Fibroblast of lung (primary cell): ENCODE measurements at regions not wholly inside any gene's neighbourhood (a gene's known extent, or its start where the extent isn't known, plus 50 kb on each side); places are given as distances from the start of the nearest gene placed in this dataset.

Experiments used
- DNase-seq, 2 donors: peaks; one replicate each; pipeline versions ENCODE4 v3.0.0 to v3.0.0-alpha.2; 2010; ENCODE audit warnings: low read depth in 2 of 2
- H2AFZ ChIP-seq: 2 replicates; pipeline ENCODE4 v1.5.1; 2012; ENCODE audit warnings: low read length, control low read depth, inconsistent platforms
- H3K27ac ChIP-seq: 2 replicates; pipeline ENCODE4 v1.5.1; 2011; ENCODE audit warnings: low read length, control low read depth; ENCODE audit not compliant: insufficient read depth
- H3K27me3 ChIP-seq: 2 replicates; pipeline ENCODE4 v1.5.1; 2011; ENCODE audit warnings: mild to moderate bottlenecking, low read length; ENCODE audit not compliant: control insufficient read depth, insufficient read depth
- H3K36me3 ChIP-seq: 2 replicates; pipeline ENCODE4 v1.5.1; 2011; ENCODE audit warnings: low read length; ENCODE audit not compliant: control insufficient read depth, insufficient read depth
- H3K4me1 ChIP-seq: 2 replicates; pipeline ENCODE4 v1.5.1; 2011; ENCODE audit warnings: low read length; ENCODE audit not compliant: control insufficient read depth, insufficient read depth; ENCODE audit errors: extremely low read depth
- H3K4me2 ChIP-seq: 2 replicates; pipeline ENCODE4 v1.5.1; 2011; ENCODE audit warnings: low read length, control low read depth; ENCODE audit not compliant: insufficient read depth; ENCODE audit errors: extremely low read depth
- H3K4me3 ChIP-seq, 4 experiments: fragments of 200-600 bp in 1 of 4; sonication (generic) in 1 of 4; replicated peaks in 1 of 4; 2 replicates each; pipeline ENCODE4 v1.5.1; 2011 to 2016; ENCODE audit warnings: low read length in 4 of 4, low read depth in 3 of 4, mild to moderate bottlenecking in 3 of 4, control low read depth in 2 of 4, inconsistent platforms in 1 of 4, mixed read lengths in 1 of 4; ENCODE audit not compliant: insufficient read depth in 1 of 4; ENCODE audit errors: control extremely low read depth in 1 of 4
- H3K79me2 ChIP-seq: 2 replicates; pipeline ENCODE4 v1.5.1; 2012; ENCODE audit warnings: mild to moderate bottlenecking, low read length, inconsistent platforms; ENCODE audit not compliant: control insufficient read depth, insufficient read depth
- H3K9ac ChIP-seq: 2 replicates; pipeline ENCODE4 v1.5.1; 2011; ENCODE audit warnings: mild to moderate bottlenecking, low read length, control low read depth; ENCODE audit not compliant: insufficient read depth
- H3K9me3 ChIP-seq: 2 replicates; pipeline ENCODE4 v1.5.1; 2012; ENCODE audit warnings: low read depth, low read length; ENCODE audit not compliant: control insufficient read depth, insufficient read depth
- H4K20me1 ChIP-seq: 2 replicates; pipeline ENCODE4 v1.5.1; 2011; ENCODE audit warnings: low read length; ENCODE audit not compliant: control insufficient read depth, insufficient read depth; ENCODE audit errors: extremely low read depth
- EZH2 ChIP-seq: IDR thresholded peaks from 2 replicates; pipeline ENCODE4 v1.5.1; 2012; ENCODE audit warnings: low read length, control low read depth, mild to moderate bottlenecking; ENCODE audit errors: missing control alignments
- TF ChIP-seq, protein P1 (sequence below), 2 donors: IDR thresholded peaks in 1 of 2; conservative IDR thresholded peaks in 1 of 2; 1 replicate in 1 of 2; 2 replicates in 1 of 2; pipeline ENCODE4 v1.5.1; 2011 to 2012; ENCODE audit warnings: low read length in 2 of 2, control low read depth in 1 of 2, inconsistent platforms in 1 of 2, low read depth in 1 of 2, mild to moderate bottlenecking in 1 of 2

DNA sequence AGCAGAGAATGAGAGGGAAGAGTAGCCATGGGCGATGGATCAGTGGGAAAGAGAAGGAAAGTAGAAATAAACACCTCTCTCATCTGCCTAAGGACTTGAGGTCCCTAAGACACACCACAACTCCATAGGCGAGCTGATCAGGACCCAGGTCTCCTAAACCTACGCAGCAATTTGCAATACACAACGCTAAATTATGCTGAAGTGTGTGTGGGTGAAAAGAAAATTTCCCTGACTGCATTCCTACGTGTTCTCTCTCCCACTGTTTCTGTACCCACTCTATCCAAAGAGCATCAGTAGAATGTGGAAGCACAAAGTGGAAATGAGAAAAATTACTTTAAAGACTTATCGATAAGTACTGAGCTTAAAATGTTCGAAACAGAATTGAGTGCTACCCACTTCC is 88.9 kb downstream of the RPS29 start:
- no peak overlapping the region for H3K4me2 ChIP-seq
- no peaks in the 10 kb centered on the region for H3K9me3 ChIP-seq
- H3K36me3 ChIP-seq, result no peaks in the 10 kb centered on the region
- no peak overlapping the region for H3K9ac ChIP-seq
- H3K4me3 ChIP-seq, result no peak overlapping the region
- H3K27ac ChIP-seq, result no peak overlapping the region
- no peak for DNase-seq
- H3K79me2 ChIP-seq, result no peaks in the 10 kb centered on the region
- H4K20me1 ChIP-seq, result no peaks in the 10 kb centered on the region
- H3K27me3 ChIP-seq, result peaks cover 9% of the 10 kb centered on the region
- H3K4me1 ChIP-seq, result no peaks in the 10 kb centered on the region
- TF ChIP-seq, protein P1, sequence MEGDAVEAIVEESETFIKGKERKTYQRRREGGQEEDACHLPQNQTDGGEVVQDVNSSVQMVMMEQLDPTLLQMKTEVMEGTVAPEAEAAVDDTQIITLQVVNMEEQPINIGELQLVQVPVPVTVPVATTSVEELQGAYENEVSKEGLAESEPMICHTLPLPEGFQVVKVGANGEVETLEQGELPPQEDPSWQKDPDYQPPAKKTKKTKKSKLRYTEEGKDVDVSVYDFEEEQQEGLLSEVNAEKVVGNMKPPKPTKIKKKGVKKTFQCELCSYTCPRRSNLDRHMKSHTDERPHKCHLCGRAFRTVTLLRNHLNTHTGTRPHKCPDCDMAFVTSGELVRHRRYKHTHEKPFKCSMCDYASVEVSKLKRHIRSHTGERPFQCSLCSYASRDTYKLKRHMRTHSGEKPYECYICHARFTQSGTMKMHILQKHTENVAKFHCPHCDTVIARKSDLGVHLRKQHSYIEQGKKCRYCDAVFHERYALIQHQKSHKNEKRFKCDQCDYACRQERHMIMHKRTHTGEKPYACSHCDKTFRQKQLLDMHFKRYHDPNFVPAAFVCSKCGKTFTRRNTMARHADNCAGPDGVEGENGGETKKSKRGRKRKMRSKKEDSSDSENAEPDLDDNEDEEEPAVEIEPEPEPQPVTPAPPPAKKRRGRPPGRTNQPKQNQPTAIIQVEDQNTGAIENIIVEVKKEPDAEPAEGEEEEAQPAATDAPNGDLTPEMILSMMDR (conservative IDR thresholded peaks at IDR 0.05 in 1 of 2, IDR thresholded peaks at IDR 0.05 in 1 of 2; ENCODE audit: low read depth in 1 of 2, low read length in 2 of 2), result no peak
- TF ChIP-seq EZH2, result no peak
- H2AFZ ChIP-seq, result no peak overlapping the region

DNA sequence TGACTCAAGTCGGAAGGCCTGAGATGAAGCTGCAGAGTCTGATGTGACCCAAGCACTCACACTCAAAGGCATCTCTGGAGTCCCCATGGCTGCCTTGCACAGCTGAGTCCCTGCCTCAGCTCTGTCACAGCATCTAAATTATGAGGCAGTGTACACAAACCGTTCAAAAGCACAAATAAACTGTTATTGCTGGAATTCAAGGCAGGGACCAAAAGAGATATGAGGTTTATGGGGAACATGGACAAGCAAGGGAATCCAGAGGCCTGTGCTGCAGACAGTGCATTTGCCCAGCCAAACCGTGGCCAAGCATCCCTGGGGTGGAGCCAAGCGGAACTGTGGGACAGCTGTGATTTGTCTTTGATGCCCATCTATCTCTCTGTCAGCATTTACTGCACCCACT is 91.3 kb downstream of the RPS29 start:
- no peak for DNase-seq

DNA sequence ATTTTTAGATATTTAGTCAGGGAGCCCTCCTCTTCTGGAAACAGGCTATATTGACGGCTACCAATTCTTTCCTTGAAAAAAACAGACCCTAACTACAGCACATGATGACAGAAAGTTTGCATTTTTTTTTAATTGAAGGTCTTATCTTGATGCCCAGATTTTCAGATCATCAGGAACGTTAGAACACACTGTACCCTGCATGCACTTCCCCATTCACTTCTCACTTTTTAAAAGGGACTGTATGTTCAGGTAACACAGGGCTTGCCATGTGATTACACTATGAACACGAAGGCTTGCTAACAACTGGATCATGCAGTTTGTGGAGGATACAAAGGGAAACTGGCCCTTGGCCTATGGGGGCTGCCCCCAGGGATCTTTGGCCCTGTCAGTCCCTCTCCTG is 92.6 kb downstream of the RPS29 start:
- no peak for DNase-seq
- H3K27me3 ChIP-seq, result peaks cover 8% of the 10 kb centered on the region
- no peaks in the 10 kb centered on the region for H3K9me3 ChIP-seq
- H3K9ac ChIP-seq, result no peak overlapping the region
- H3K36me3 ChIP-seq, result no peaks in the 10 kb centered on the region
- H2AFZ ChIP-seq, result no peak overlapping the region
- TF ChIP-seq EZH2, result no peak
- TF ChIP-seq, protein P1 (conservative IDR thresholded peaks at IDR 0.05 in 1 of 2, IDR thresholded peaks at IDR 0.05 in 1 of 2; ENCODE audit: low read depth in 1 of 2, low read length in 2 of 2), result no peak
- H4K20me1 ChIP-seq, result no peaks in the 10 kb centered on the region
- no peaks in the 10 kb centered on the region for H3K4me1 ChIP-seq
- no peaks in the 10 kb centered on the region for H3K79me2 ChIP-seq
- H3K4me3 ChIP-seq, result no peak overlapping the region
- no peak overlapping the region for H3K27ac ChIP-seq
- no peak overlapping the region for H3K4me2 ChIP-seq

More for the DNA sequence above, 91.3 kb downstream of the RPS29 start:
- H3K4me3 ChIP-seq, result no peak overlapping the region
- no peak for TF ChIP-seq EZH2
- TF ChIP-seq, protein P1 (conservative IDR thresholded peaks at IDR 0.05 in 1 of 2, IDR thresholded peaks at IDR 0.05 in 1 of 2; ENCODE audit: low read depth in 1 of 2, low read length in 2 of 2), result no peak
- H3K9ac ChIP-seq, result no peak overlapping the region
- H3K27ac ChIP-seq, result no peak overlapping the region
- peaks cover 8% of the 10 kb centered on the region for H3K27me3 ChIP-seq
- H3K36me3 ChIP-seq, result no peaks in the 10 kb centered on the region
- H3K9me3 ChIP-seq, result no peaks in the 10 kb centered on the region
- no peak overlapping the region for H2AFZ ChIP-seq
- H3K4me1 ChIP-seq, result no peaks in the 10 kb centered on the region
- no peaks in the 10 kb centered on the region for H4K20me1 ChIP-seq
- H3K4me2 ChIP-seq, result no peak overlapping the region
- no peaks in the 10 kb centered on the region for H3K79me2 ChIP-seq
